Neural crest cell (in vitro differentiated cells): ENCODE measurements at regions not wholly inside any gene's neighbourhood (a gene's known extent, or its start where the extent isn't known, plus 50 kb on each side); places are given as distances from the start of the nearest gene placed in this dataset.

ENCODE experiments used
- DNase-seq: peaks from one replicate; pipeline ENCODE4 v3.0.0; 2021; ENCODE audit warnings: low read depth, mixed read lengths, low spot score
- H3K27ac Mint-ChIP-seq: one replicate; pipeline ENCODE4 v1.8.0; 2021; ENCODE audit warnings: mild to moderate bottlenecking, mixed read lengths; ENCODE audit not compliant: unreplicated experiment
- H3K27me3 Mint-ChIP-seq: 2 replicates; pipeline ENCODE4 v1.8.0; 2021; ENCODE audit warnings: low read depth, mild to moderate bottlenecking, mixed read lengths
- H3K36me3 Mint-ChIP-seq: 2 replicates; pipeline ENCODE4 v1.8.0; 2021; ENCODE audit warnings: low read depth, mild to moderate bottlenecking, mixed read lengths
- H3K4me1 Mint-ChIP-seq: 2 replicates; pipeline ENCODE4 v1.8.0; 2021; ENCODE audit warnings: mixed read lengths
- H3K4me3 Mint-ChIP-seq: one replicate; pipeline ENCODE4 v1.8.0; 2021; ENCODE audit warnings: mild to moderate bottlenecking, mixed read lengths
- H3K9me3 Mint-ChIP-seq: 2 replicates; pipeline ENCODE4 v1.8.0; 2021; ENCODE audit warnings: mixed read lengths
- TF ChIP-seq, protein P1 (sequence below): fragments of 200-600 bp; sonication (generic); conservative IDR thresholded peaks from 2 replicates; pipeline ENCODE4 v1.5.0; 2021; ENCODE audit warnings: antibody characterized with exemption, mild to moderate bottlenecking

DNA sequence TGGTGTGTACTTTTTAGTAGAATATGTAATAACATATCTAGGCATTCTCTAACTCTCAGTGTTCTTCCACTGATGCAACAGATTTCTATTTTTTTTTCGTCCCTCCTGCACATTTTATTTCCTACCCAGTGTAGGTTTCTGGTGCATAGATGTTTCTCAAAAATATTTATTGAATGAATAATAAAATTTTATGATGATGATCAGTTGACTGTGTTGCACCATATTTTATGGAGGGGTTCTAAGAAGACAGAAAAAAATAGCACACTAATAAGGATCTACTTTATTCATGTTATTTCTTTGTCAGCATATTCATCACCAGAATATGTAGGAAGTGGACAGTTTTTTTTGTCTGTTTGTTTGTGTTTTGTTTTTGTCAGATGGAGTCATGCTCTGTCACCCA is 2529.3 kb downstream of the ARAP2 start:
- Mint-ChIP-seq H3K36me3 (peaks cover 6% of the 10 kb centered on the region), H3K4me1 (no peaks in the 10 kb centered on the region), H3K27me3 (no peaks in the 10 kb centered on the region), H3K27ac (no peak overlapping the region), H3K4me3 (no peak overlapping the region), H3K9me3 (peaks cover 3% of the 10 kb centered on the region)
- DNase-seq: no peak
- TF ChIP-seq, protein P1, sequence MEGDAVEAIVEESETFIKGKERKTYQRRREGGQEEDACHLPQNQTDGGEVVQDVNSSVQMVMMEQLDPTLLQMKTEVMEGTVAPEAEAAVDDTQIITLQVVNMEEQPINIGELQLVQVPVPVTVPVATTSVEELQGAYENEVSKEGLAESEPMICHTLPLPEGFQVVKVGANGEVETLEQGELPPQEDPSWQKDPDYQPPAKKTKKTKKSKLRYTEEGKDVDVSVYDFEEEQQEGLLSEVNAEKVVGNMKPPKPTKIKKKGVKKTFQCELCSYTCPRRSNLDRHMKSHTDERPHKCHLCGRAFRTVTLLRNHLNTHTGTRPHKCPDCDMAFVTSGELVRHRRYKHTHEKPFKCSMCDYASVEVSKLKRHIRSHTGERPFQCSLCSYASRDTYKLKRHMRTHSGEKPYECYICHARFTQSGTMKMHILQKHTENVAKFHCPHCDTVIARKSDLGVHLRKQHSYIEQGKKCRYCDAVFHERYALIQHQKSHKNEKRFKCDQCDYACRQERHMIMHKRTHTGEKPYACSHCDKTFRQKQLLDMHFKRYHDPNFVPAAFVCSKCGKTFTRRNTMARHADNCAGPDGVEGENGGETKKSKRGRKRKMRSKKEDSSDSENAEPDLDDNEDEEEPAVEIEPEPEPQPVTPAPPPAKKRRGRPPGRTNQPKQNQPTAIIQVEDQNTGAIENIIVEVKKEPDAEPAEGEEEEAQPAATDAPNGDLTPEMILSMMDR: no peak

DNA sequence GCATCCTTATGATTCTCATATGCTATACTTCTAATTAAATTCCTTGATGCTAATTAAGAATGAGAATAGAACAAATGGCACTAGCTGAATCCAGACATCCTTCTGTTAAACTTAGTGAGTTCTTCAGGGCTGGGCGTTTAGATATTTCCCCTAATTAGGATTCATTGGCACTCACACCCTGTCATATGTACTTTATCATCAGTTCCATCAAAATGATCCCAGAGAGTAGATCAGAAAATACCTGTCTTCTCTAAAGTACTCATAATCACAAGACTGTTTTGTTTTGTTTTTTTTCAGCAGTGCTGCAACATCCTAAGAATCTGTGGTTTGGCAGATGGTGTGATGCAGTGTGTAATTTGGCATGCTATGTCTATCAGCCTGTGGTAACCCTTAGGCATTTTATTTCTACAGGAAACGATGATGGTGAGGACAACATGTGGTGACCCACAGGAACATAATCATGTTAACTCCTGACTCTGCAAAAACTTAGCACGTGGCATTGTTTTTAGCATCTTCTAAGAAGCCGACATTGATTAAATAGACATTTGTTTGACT is 2528.4 kb downstream of the ARAP2 start:
- no peak for DNase-seq
- H3K36me3 Mint-ChIP-seq: peaks cover 3% of the 10 kb centered on the region
- H3K4me3 Mint-ChIP-seq: no peak overlapping the region
- H3K4me1 Mint-ChIP-seq: no peaks in the 10 kb centered on the region
- no peaks in the 10 kb centered on the region for H3K27me3 Mint-ChIP-seq
- TF ChIP-seq, protein P1: no peak
- peaks cover 3% of the 10 kb centered on the region for H3K9me3 Mint-ChIP-seq
- no peak overlapping the region for H3K27ac Mint-ChIP-seq

DNA sequence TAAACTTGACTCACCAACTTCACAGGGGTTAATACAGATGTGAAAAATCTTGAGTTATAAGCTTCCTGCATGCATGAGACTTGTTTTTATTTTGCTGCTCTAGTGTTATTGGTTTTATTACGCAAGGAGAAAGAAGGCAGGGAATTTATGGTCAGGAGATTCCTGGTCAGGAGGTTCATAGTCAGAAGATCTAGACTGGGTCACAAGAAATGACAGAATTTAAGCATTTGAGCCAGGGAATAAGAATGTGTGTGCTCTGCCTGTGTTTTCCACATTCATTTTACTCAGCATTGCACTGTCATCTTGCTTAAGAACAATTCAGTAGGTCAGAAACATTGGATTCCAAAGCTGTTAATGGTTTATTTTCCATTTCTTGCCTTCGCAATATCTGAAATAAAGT is 2522.1 kb downstream of the ARAP2 start:
- TF ChIP-seq, protein P1: no peak
- no peak overlapping the region for H3K4me3 Mint-ChIP-seq
- no peak for DNase-seq
- no peaks in the 10 kb centered on the region for H3K27me3 Mint-ChIP-seq
- H3K9me3 Mint-ChIP-seq: no peaks in the 10 kb centered on the region
- H3K4me1 Mint-ChIP-seq: no peaks in the 10 kb centered on the region
- H3K27ac Mint-ChIP-seq: no peak overlapping the region
- H3K36me3 Mint-ChIP-seq: peaks cover 2% of the 10 kb centered on the region

GRCh38 chr4:33722800-33723516 is 2521.4 kb downstream of the ARAP2 start:
- TF ChIP-seq, protein P1: no peak
- no peak overlapping the region for H3K27ac Mint-ChIP-seq
- no peaks in the 10 kb centered on the region for H3K9me3 Mint-ChIP-seq
- no peak overlapping the region for H3K4me3 Mint-ChIP-seq
- no peak for DNase-seq
- H3K36me3 Mint-ChIP-seq: no peaks in the 10 kb centered on the region
- H3K4me1 Mint-ChIP-seq: no peaks in the 10 kb centered on the region
- no peaks in the 10 kb centered on the region for H3K27me3 Mint-ChIP-seq

- DNase-seq: no peak
- no peaks in the 10 kb centered on the region for H3K9me3 Mint-ChIP-seq
- no peak overlapping the region for H3K4me3 Mint-ChIP-seq
- peak overlapping the region; percentile 35 for H3K27ac Mint-ChIP-seq
- H3K4me1 Mint-ChIP-seq: no peaks in the 10 kb centered on the region
- no peaks in the 10 kb centered on the region for H3K27me3 Mint-ChIP-seq
- no peaks in the 10 kb centered on the region for H3K36me3 Mint-ChIP-seq
- TF ChIP-seq, protein P1: no peak
Measured at GRCh38 chr4:33724685-33725084, 2519.6 kb downstream of the ARAP2 start.
